WTC11 (cell line): ENCODE measurements at regions not wholly inside any gene's neighbourhood (a gene's known extent, or its start where the extent isn't known, plus 50 kb on each side); places are given as distances from the start of the nearest gene placed in this dataset.

ENCODE experiments used
- CTCF ChIP-seq: fragments of 200-600 bp; IDR thresholded peaks from 2 replicates; pipeline ENCODE4 v1.8.0; 2022; ENCODE audit warnings: antibody characterized with exemption
- ESRRA ChIP-seq: sonication (generic); formaldehyde crosslinking; IDR thresholded peaks from 2 replicates; pipeline ENCODE4 v1.8.1; 2022; ENCODE audit warnings: mild to moderate bottlenecking, missing genetic modification reagents, borderline replicate concordance
- JUN ChIP-seq: sonication (generic); formaldehyde crosslinking; IDR thresholded peaks from 2 replicates; pipeline ENCODE4 v1.8.0; 2023; ENCODE audit warnings: mild to moderate bottlenecking, missing genetic modification reagents
- NFE2L1 ChIP-seq: sonication (generic); formaldehyde crosslinking; IDR thresholded peaks from 2 replicates; pipeline ENCODE4 v1.8.1; 2023; ENCODE audit warnings: missing genetic modification reagents
- NR1H2 ChIP-seq: sonication (generic); formaldehyde crosslinking; IDR thresholded peaks from 2 replicates; pipeline ENCODE4 v1.9.0; 2021; ENCODE audit warnings: mild to moderate bottlenecking, moderate library complexity, missing genetic modification reagents
- NR2C2 ChIP-seq: sonication (generic); formaldehyde crosslinking; IDR thresholded peaks from 2 replicates; pipeline ENCODE4 v1.8.0; 2022; ENCODE audit warnings: mild to moderate bottlenecking, missing genetic modification reagents
- ZNF138 ChIP-seq: sonication (generic); formaldehyde crosslinking; conservative IDR thresholded peaks from 2 replicates; pipeline ENCODE4 v1.8.1; 2022; ENCODE audit warnings: mild to moderate bottlenecking, moderate library complexity, missing genetic modification reagents
- ZNF423 ChIP-seq: fragments of 250-450 bp; sonication (Bioruptor Pico); IDR thresholded peaks from 2 replicates; pipeline ENCODE4 v2.1.2; 2022; ENCODE audit warnings: mild to moderate bottlenecking, moderate library complexity

GRCh38 chr1:188794969-188795368 lies 1682.7 kb downstream of the BRINP3 start:
- no peak for TF ChIP-seq NFE2L1 (CRISPR knock-in tag)
- TF ChIP-seq CTCF: no peak
- no peak for TF ChIP-seq ZNF423 (CRISPR knock-in tag)
- no peak for TF ChIP-seq NR2C2 (CRISPR knock-in tag)
- no peak for TF ChIP-seq JUN (CRISPR knock-in tag)
- TF ChIP-seq NR1H2 (CRISPR knock-in tag): no peak
- TF ChIP-seq ZNF138 (CRISPR knock-in tag): no peak
- TF ChIP-seq ESRRA (CRISPR knock-in tag): no peak
